Fibroblast of lung (primary cell): ENCODE measurements at regions not wholly inside any gene's neighbourhood (a gene's known extent, or its start where the extent isn't known, plus 50 kb on each side); places are given as distances from the start of the nearest gene placed in this dataset.

Experiments used
- DNase-seq, 2 donors: peaks; one replicate each; pipeline versions ENCODE4 v3.0.0 to v3.0.0-alpha.2; 2010; ENCODE audit warnings: low read depth in 2 of 2
- H2AFZ ChIP-seq: 2 replicates; pipeline ENCODE4 v1.5.1; 2012; ENCODE audit warnings: low read length, control low read depth, inconsistent platforms
- H3K27ac ChIP-seq: 2 replicates; pipeline ENCODE4 v1.5.1; 2011; ENCODE audit warnings: low read length, control low read depth; ENCODE audit not compliant: insufficient read depth
- H3K27me3 ChIP-seq: 2 replicates; pipeline ENCODE4 v1.5.1; 2011; ENCODE audit warnings: mild to moderate bottlenecking, low read length; ENCODE audit not compliant: control insufficient read depth, insufficient read depth
- H3K36me3 ChIP-seq: 2 replicates; pipeline ENCODE4 v1.5.1; 2011; ENCODE audit warnings: low read length; ENCODE audit not compliant: control insufficient read depth, insufficient read depth
- H3K4me1 ChIP-seq: 2 replicates; pipeline ENCODE4 v1.5.1; 2011; ENCODE audit warnings: low read length; ENCODE audit not compliant: control insufficient read depth, insufficient read depth; ENCODE audit errors: extremely low read depth
- H3K4me2 ChIP-seq: 2 replicates; pipeline ENCODE4 v1.5.1; 2011; ENCODE audit warnings: low read length, control low read depth; ENCODE audit not compliant: insufficient read depth; ENCODE audit errors: extremely low read depth
- H3K4me3 ChIP-seq, 4 experiments: fragments of 200-600 bp in 1 of 4; sonication (generic) in 1 of 4; replicated peaks in 1 of 4; 2 replicates each; pipeline ENCODE4 v1.5.1; 2011 to 2016; ENCODE audit warnings: low read length in 4 of 4, low read depth in 3 of 4, mild to moderate bottlenecking in 3 of 4, control low read depth in 2 of 4, inconsistent platforms in 1 of 4, mixed read lengths in 1 of 4; ENCODE audit not compliant: insufficient read depth in 1 of 4; ENCODE audit errors: control extremely low read depth in 1 of 4
- H3K79me2 ChIP-seq: 2 replicates; pipeline ENCODE4 v1.5.1; 2012; ENCODE audit warnings: mild to moderate bottlenecking, low read length, inconsistent platforms; ENCODE audit not compliant: control insufficient read depth, insufficient read depth
- H3K9ac ChIP-seq: 2 replicates; pipeline ENCODE4 v1.5.1; 2011; ENCODE audit warnings: mild to moderate bottlenecking, low read length, control low read depth; ENCODE audit not compliant: insufficient read depth
- H3K9me3 ChIP-seq: 2 replicates; pipeline ENCODE4 v1.5.1; 2012; ENCODE audit warnings: low read depth, low read length; ENCODE audit not compliant: control insufficient read depth, insufficient read depth
- H4K20me1 ChIP-seq: 2 replicates; pipeline ENCODE4 v1.5.1; 2011; ENCODE audit warnings: low read length; ENCODE audit not compliant: control insufficient read depth, insufficient read depth; ENCODE audit errors: extremely low read depth
- CTCF ChIP-seq, 2 donors: IDR thresholded peaks in 1 of 2; conservative IDR thresholded peaks in 1 of 2; 1 replicate in 1 of 2; 2 replicates in 1 of 2; pipeline ENCODE4 v1.5.1; 2011 to 2012; ENCODE audit warnings: low read length in 2 of 2, control low read depth in 1 of 2, inconsistent platforms in 1 of 2, low read depth in 1 of 2, mild to moderate bottlenecking in 1 of 2
- EZH2 ChIP-seq: IDR thresholded peaks from 2 replicates; pipeline ENCODE4 v1.5.1; 2012; ENCODE audit warnings: low read length, control low read depth, mild to moderate bottlenecking; ENCODE audit errors: missing control alignments

DNA sequence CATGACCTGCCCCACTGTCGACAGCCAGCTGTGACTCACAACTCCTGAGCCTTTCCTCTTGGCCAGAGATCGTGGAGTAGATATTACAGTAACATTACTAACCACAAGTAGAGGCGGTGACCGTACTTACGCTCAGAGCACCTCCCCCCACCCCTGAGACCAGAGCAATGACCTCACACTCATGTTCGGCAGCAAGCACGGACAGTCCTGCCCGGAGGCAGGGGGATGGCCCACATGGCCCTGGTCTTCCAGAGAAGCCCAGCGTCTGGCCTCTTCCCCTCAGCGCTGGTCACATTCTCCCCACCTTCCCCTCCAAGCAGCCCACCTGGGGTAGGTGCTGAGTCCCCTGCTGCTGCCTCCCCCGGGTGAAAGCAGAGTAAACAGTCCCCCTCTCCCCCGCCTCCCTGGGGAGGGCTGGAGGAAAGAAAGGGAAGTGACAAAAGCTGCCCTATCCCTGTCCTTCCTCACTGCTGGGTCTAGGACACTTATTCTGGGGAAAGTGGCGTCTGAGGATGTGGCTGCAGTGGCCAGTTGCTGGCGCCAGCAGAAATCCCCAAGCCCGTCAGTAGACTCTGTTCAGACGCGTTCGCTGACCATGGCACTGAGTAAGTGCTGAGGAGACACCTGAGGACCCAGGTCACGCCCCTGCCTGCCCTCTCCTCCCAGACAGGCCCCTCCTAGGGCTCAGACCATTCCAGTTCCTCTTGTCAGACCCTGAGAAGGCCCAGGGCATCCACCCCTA, 68.5 kb downstream of the MRPL14 start:
- Histone ChIP-seq H3K9me3 (no peaks in the 10 kb centered on the region), H3K27me3 (no peaks in the 10 kb centered on the region), H3K79me2 (no peaks in the 10 kb centered on the region), H3K36me3 (no peaks in the 10 kb centered on the region), H3K4me3 (no peak overlapping the region), H4K20me1 (no peaks in the 10 kb centered on the region), H2AFZ (no peak overlapping the region), H3K4me1 (peaks cover 69% of the 10 kb centered on the region), H3K27ac (peak overlapping the region; percentile 96), H3K4me2 (peak overlapping the region; percentile 11), H3K9ac (peak overlapping the region; percentile 53)
- DNase-seq: peak; percentile 100
- TF ChIP-seq CTCF (conservative IDR thresholded peaks at IDR 0.05 in 1 of 2, IDR thresholded peaks at IDR 0.05 in 1 of 2; ENCODE audit: low read depth in 1 of 2, low read length in 2 of 2) (no peak), EZH2 (no peak)

GRCh38 chr6:44057931-44058616, 69.2 kb downstream of the MRPL14 start:
- H3K4me3 ChIP-seq: no peak overlapping the region
- H3K4me2 ChIP-seq: no peak overlapping the region
- no peak overlapping the region for H3K9ac ChIP-seq
- peaks cover 73% of the 10 kb centered on the region for H3K4me1 ChIP-seq
- peak; percentile 55 to 71 for DNase-seq
- H3K36me3 ChIP-seq: no peaks in the 10 kb centered on the region
- H3K27me3 ChIP-seq: no peaks in the 10 kb centered on the region
- TF ChIP-seq CTCF (conservative IDR thresholded peaks at IDR 0.05 in 1 of 2, IDR thresholded peaks at IDR 0.05 in 1 of 2; ENCODE audit: low read depth in 1 of 2, low read length in 2 of 2) (no peak), EZH2 (no peak)
- H3K9me3 ChIP-seq: no peaks in the 10 kb centered on the region
- no peaks in the 10 kb centered on the region for H3K79me2 ChIP-seq
- no peak overlapping the region for H2AFZ ChIP-seq
- peak overlapping the region; percentile 96 for H3K27ac ChIP-seq
- no peaks in the 10 kb centered on the region for H4K20me1 ChIP-seq

DNA sequence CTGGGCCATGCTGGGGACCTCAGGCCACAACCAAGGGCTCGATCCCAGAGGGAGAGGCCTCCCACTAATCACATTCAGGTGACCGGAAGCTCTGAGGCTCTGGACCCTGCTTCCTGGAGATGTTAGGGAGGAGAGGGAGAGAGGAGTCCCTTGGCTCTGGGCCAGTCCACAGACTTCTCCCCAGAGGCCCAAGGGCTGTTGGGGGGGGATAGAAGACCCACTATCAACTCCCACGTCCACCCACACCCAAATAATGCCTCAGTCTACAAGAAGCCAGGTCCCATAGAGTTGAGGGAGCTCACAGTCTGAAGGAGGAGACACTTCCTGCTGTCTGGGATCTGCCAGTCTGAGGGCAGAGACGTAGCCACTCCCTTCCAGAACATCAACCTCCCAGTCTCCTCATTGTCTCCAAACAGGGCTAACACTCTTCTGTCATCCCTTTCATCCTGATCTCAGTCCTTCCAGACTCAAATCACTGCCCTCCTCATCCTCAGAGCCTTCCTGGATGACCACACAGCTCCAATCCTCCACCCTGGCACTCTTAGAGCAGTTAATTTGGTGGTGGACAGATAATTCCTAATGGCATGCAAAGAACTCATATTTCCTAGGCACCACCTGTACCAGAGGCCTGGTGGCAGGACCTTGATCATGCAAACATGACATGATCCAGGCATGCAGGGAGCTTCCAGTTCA, 69.9 kb downstream of the MRPL14 start:
- DNase-seq: no peak
- H3K36me3 ChIP-seq: no peaks in the 10 kb centered on the region
- H3K4me1 ChIP-seq: peaks cover 80% of the 10 kb centered on the region
- no peaks in the 10 kb centered on the region for H3K27me3 ChIP-seq
- H3K27ac ChIP-seq: peak overlapping the region; percentile 96
- H4K20me1 ChIP-seq: no peaks in the 10 kb centered on the region
- H3K9me3 ChIP-seq: no peaks in the 10 kb centered on the region
- H2AFZ ChIP-seq: no peak overlapping the region
- H3K9ac ChIP-seq: peak overlapping the region; percentile 1
- TF ChIP-seq CTCF (conservative IDR thresholded peaks at IDR 0.05 in 1 of 2, IDR thresholded peaks at IDR 0.05 in 1 of 2; ENCODE audit: low read depth in 1 of 2, low read length in 2 of 2) (no peak), EZH2 (no peak)
- H3K4me3 ChIP-seq: no peak overlapping the region
- H3K4me2 ChIP-seq: no peak overlapping the region
- no peaks in the 10 kb centered on the region for H3K79me2 ChIP-seq
